Breast epithelium (tissue), 4 donors: ENCODE measurements at regions not wholly inside any gene's neighbourhood (a gene's known extent, or its start where the extent isn't known, plus 50 kb on each side); places are given as distances from the start of the nearest gene placed in this dataset.

Experiments used
- DNase-seq, 2 donors: peaks; one replicate each; pipeline ENCODE4 v3.0.0-alpha.2; 2019; ENCODE audit warnings: low spot score in 2 of 2
- H3K27ac ChIP-seq, 2 donors: fragments of 200-600 bp; sonication (generic) in 1 of 2; one replicate each; pipeline ENCODE4 v1.5.1; 2016 to 2019; ENCODE audit warnings: mild to moderate bottlenecking in 1 of 2
- H3K27me3 ChIP-seq, 2 donors: fragments of 200-600 bp; sonication (generic) in 1 of 2; one replicate each; pipeline versions ENCODE4 v1.5.1 to v1.6.0; 2017 to 2019; ENCODE audit warnings: control low read depth in 1 of 2, mild to moderate bottlenecking in 1 of 2
- H3K36me3 ChIP-seq: fragments of 200-600 bp; one replicate; pipeline ENCODE4 v1.5.1; 2019
- H3K4me1 ChIP-seq, 2 donors: fragments of 200-600 bp; sonication (generic); one replicate each; pipeline ENCODE4 v1.5.1; 2016 to 2019; ENCODE audit warnings: control low read depth in 1 of 2
- H3K4me3 ChIP-seq, 3 donors: fragments of 200-600 bp; sonication (generic); 1 replicate in 2 of 3; 2 replicates in 1 of 3; pipeline ENCODE4 v1.5.1; 2016 to 2019; ENCODE audit warnings: mild to moderate bottlenecking in 3 of 3, moderate library complexity in 2 of 3
- H3K9me3 ChIP-seq, 2 donors: fragments of 200-600 bp; sonication (generic) in 1 of 2; one replicate each; pipeline ENCODE4 v1.5.1; 2016 to 2019; ENCODE audit warnings: control low read depth in 1 of 2
- CTCF ChIP-seq, 3 donors: fragments of 450-650 bp; IDR thresholded peaks; one replicate each; pipeline ENCODE4 v1.5.1; 2016 to 2017; ENCODE audit warnings: antibody characterized with exemption in 3 of 3, mild to moderate bottlenecking in 3 of 3, moderate library complexity in 3 of 3
- POLR2A ChIP-seq: fragments of 450-650 bp; IDR thresholded peaks from one replicate; pipeline ENCODE4 v1.6.1; 2016; ENCODE audit warnings: antibody characterized with exemption, mild to moderate bottlenecking, moderate library complexity
- POLR2AphosphoS5 ChIP-seq, 3 donors: sonication (generic); formaldehyde crosslinking; IDR thresholded peaks; one replicate each; pipeline ENCODE4 v1.6.1; 2017; ENCODE audit warnings: antibody characterized with exemption in 3 of 3
- intact Hi-C: fragments of 100-400 bp; cut with DNase I; formaldehyde crosslinking; loops from one replicate; pipeline ENCODE4 v1.15.1; 2023; ENCODE audit warnings: low total_unique reads

DNA sequence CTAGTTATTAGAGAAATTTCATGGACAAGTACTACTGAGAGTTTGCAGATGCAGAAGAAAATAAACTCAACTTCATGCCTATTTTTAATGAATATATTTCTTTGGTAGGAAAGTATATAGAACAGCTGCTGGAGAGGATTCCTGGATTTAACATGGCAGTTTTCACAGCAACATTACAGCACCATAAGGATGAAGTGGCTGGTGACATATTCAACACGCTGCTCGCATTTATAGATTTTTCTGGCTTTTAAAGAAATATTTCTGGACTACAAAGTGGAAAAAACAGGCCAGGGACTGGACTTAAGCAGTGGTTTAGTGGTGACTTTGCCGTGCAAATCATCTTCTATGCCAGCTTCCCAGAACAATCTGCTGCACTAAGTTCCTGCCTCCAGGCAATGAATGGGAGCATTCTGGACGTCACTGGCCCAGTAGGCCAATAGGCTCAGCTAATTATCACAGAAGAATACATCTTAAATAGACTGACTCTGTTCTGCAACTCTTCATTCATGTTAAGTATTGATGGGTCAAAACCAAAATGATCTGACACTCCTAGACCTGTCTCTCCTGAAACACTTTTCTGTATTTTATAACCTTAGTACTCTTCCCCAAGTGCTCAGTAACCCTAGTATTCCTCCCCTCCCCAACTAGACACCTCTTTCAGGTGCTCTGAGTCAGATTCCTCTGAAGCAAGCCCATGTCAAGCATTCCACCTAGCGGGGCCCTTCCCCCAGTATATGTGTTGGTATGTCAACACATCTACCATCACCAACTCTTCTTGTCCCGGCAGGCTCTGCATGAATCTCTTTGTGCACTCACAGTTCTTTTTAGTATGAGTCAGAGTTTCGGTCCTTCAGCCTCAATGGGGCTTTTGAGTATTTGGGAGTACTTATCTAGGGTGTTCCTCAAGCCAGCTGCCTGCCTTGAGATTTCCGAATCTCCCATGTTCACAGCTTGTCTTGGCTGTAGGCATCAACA lies 625.5 kb downstream of the CHSY3 start:
- Histone ChIP-seq H3K27me3 (no peaks in the 10 kb centered on the region), H3K9me3 (no peaks in the 10 kb centered on the region), H3K27ac (no peak overlapping the region), H3K36me3 (no peaks in the 10 kb centered on the region), H3K4me1 (no peaks in the 10 kb centered on the region), H3K4me3 (no peak overlapping the region)
- intact Hi-C loops: no loop called here
- no peak for DNase-seq
- TF ChIP-seq CTCF (IDR thresholded peaks at IDR 0.05) (no peak), POLR2A (no peak), POLR2AphosphoS5 (IDR thresholded peaks at IDR 0.05) (no peak)

- Histone ChIP-seq H3K27ac (no peak overlapping the region), H3K27me3 (no peaks in the 10 kb centered on the region), H3K4me3 (no peak overlapping the region), H3K36me3 (no peaks in the 10 kb centered on the region), H3K9me3 (no peaks in the 10 kb centered on the region), H3K4me1 (no peaks in the 10 kb centered on the region)
- intact Hi-C loops: no loop called here
- TF ChIP-seq CTCF (IDR thresholded peaks at IDR 0.05) (no peak), POLR2AphosphoS5 (IDR thresholded peaks at IDR 0.05) (no peak), POLR2A (no peak)
- DNase-seq: no peak
These were observed 624.8 kb downstream of the CHSY3 start for GRCh38 chr5:130529111-130529510.

DNA sequence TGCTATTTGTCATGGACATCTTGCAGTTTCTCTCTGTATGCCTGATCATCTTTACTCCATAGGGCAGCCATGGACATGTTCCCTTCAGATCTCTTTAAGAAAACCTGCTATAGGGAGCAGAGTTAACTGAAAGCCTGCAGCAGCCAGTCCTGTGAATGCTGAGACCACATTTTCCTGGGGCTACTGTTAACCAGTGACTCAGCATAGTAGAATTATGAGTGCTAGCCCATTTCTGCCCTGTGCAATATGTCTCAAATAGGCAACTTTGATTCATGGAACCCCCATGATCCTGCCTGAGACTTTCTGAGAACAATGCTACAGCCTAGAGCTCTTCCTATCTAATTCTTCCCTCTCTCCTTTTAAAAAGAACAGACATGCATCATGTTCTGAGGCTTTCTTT lies 624.2 kb downstream of the CHSY3 start:
- Histone ChIP-seq H3K27ac (no peak overlapping the region), H3K27me3 (no peaks in the 10 kb centered on the region), H3K4me1 (no peaks in the 10 kb centered on the region), H3K4me3 (no peak overlapping the region), H3K36me3 (no peaks in the 10 kb centered on the region), H3K9me3 (no peaks in the 10 kb centered on the region)
- no peak for DNase-seq
- TF ChIP-seq POLR2A (no peak), CTCF (IDR thresholded peaks at IDR 0.05) (no peak), POLR2AphosphoS5 (IDR thresholded peaks at IDR 0.05) (no peak)
- intact Hi-C loops: no loop called here

- no peak overlapping the region for H3K4me3 ChIP-seq
- no peak overlapping the region for H3K27ac ChIP-seq
- intact Hi-C loops: no loop called here
- H3K4me1 ChIP-seq: no peaks in the 10 kb centered on the region
- DNase-seq: peak in 1 of 2 donors; percentile 58
- no peaks in the 10 kb centered on the region for H3K9me3 ChIP-seq
- no peaks in the 10 kb centered on the region for H3K27me3 ChIP-seq
- no peaks in the 10 kb centered on the region for H3K36me3 ChIP-seq
- TF ChIP-seq POLR2AphosphoS5 (IDR thresholded peaks at IDR 0.05) (no peak), POLR2A (no peak), CTCF (IDR thresholded peaks at IDR 0.05) (no peak)
These were observed 622.4 kb downstream of the CHSY3 start for GRCh38 chr5:130526708-130527107.

DNA sequence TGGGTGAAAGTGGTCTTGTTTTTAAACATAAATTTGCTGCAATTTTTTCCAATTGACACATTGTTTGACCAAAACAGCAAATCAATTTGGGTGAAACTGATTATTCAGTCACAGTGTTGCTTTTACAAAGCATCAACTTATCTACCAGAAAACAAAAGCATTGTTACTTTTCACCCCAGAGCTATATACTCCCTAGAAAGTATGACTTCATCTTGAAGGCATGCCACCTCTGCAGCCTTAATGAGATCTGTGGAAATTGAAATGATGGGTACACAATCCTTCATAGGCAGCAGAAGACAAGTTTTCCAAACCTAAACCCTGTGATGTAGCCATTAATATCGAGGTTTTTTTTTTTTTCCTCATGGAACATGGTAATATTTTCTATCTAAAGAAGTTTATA lies 615.9 kb downstream of the CHSY3 start:
- TF ChIP-seq POLR2A (no peak), POLR2AphosphoS5 (IDR thresholded peaks at IDR 0.05) (no peak), CTCF (IDR thresholded peaks at IDR 0.05) (no peak)
- Histone ChIP-seq H3K4me3 (no peak overlapping the region), H3K9me3 (peaks cover 0 to 13% of the 10 kb centered on the region in 2 donors), H3K27me3 (no peaks in the 10 kb centered on the region), H3K36me3 (no peaks in the 10 kb centered on the region), H3K27ac (no peak overlapping the region), H3K4me1 (no peaks in the 10 kb centered on the region)
- intact Hi-C loops: no loop called here
- no peak for DNase-seq
